ENCODE measurements at regions not wholly inside any gene's neighbourhood (a gene's known extent, or its start where the extent isn't known, plus 50 kb on each side); places are given as distances from the start of the nearest gene placed in this dataset.

DNA sequence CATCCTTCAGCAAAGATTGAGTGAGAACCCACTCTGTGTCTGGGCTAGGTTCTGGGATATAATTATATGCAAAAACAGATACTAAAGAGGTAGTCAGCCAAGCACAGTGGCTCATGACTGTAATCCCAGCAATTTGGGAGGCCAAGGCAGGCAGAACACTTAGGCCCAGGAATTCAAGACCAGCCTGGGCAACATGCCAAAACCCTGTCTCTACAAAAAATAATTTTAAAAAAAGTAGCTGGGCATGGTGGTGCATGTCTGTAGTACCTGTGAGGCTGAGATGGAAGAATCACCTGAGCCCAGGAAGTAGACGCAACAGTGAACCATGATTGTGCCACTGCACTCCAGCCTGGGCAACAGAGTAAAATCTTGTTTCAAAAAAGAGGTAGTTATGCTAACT is 237.5 kb upstream of the HMGA2 start:
- no peak for ATAC-seq (ENCODE audit: low FRiP score)
- DNase-seq: no peak
- no peak overlapping the region for H3K4me3 ChIP-seq (ENCODE audit: low read length in 2 of 2)
- H3K27me3 ChIP-seq (ENCODE audit: control insufficient read depth in 1 of 2, insufficient read depth in 2 of 2, low read length in 1 of 2): no peaks in the 10 kb centered on the region
- no peaks in the 10 kb centered on the region for H3K9me3 ChIP-seq (ENCODE audit: control insufficient read depth, low read length)
- 95 to 100% methylated on average over 1 of the region's 1 CpG for WGBS, 2 donors
- intact Hi-C loops (cut with DNase I): no loop called here
- no peaks in the 10 kb centered on the region for H3K4me1 ChIP-seq (ENCODE audit: control insufficient read depth in 1 of 2, insufficient read depth in 2 of 2, low read length in 2 of 2)
- H3K36me3 ChIP-seq (ENCODE audit: control insufficient read depth in 1 of 2, insufficient read depth in 2 of 2, low read length in 1 of 2): no peaks in the 10 kb centered on the region
- H3K27ac ChIP-seq (ENCODE audit: low read depth in 1 of 2, low read length in 2 of 2): no peak overlapping the region

DNA sequence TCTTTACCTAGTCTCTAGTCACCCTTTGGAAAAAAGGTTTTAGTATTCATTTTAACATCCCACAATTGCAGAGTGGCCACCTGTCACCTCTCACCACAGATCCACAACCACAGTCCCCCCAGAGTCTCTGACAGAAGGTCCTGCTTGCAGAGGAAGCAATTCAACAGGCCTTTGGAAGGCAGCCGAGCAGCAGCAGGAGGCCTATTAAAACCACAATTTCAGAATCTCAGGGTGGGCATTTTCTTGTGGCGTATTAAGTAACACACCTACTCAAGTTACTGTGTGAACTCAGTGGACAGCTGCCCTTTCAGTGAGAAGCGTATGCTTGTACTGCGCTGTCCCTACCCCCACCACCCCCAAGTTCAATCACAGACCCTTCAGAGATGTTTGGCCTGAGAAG is 234.0 kb upstream of the HMGA2 start:
- H3K4me3 ChIP-seq (ENCODE audit: low read length in 2 of 2): no peak overlapping the region
- H3K27ac ChIP-seq (ENCODE audit: low read depth in 1 of 2, low read length in 2 of 2): no peak overlapping the region
- DNase-seq (no peak), ATAC-seq (ENCODE audit: low FRiP score) (no peak)
- H3K27me3 ChIP-seq (ENCODE audit: control insufficient read depth in 1 of 2, insufficient read depth in 2 of 2, low read length in 1 of 2): no peaks in the 10 kb centered on the region
- intact Hi-C loops (cut with DNase I): no loop called here
- H3K4me1 ChIP-seq (ENCODE audit: control insufficient read depth in 1 of 2, insufficient read depth in 2 of 2, low read length in 2 of 2): no peaks in the 10 kb centered on the region
- 97 to 99% methylated on average over 4 of the region's 4 CpGs for WGBS, 2 donors
- no peaks in the 10 kb centered on the region for H3K36me3 ChIP-seq (ENCODE audit: control insufficient read depth in 1 of 2, insufficient read depth in 2 of 2, low read length in 1 of 2)
- no peaks in the 10 kb centered on the region for H3K9me3 ChIP-seq (ENCODE audit: control insufficient read depth, low read length)

DNA sequence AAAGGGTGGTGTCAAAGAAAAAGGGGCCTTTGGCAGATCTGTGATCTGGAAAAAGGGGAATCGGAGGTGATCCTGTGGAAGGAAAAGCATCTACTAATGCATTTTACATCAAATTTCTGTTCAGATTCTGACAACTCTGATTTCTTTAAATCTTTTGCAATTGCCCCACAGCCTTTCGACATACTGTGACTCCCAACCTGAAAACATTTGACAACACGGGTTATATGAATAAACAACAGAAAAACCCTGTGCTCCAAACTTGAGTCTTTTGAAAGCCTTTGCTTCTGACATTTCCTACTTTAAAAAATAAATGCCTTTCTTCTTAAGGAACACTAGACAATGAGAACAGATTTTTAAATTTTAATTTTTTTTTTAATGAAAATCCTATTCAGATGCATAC is 231.9 kb upstream of the HMGA2 start:
- ATAC-seq (ENCODE audit: low FRiP score) (no peak), DNase-seq (no peak)
- H3K36me3 ChIP-seq (ENCODE audit: control insufficient read depth in 1 of 2, insufficient read depth in 2 of 2, low read length in 1 of 2): no peaks in the 10 kb centered on the region
- H3K9me3 ChIP-seq (ENCODE audit: control insufficient read depth, low read length): no peaks in the 10 kb centered on the region
- no peak overlapping the region for H3K27ac ChIP-seq (ENCODE audit: low read depth in 1 of 2, low read length in 2 of 2)
- no peaks in the 10 kb centered on the region for H3K4me1 ChIP-seq (ENCODE audit: control insufficient read depth in 1 of 2, insufficient read depth in 2 of 2, low read length in 2 of 2)
- H3K4me3 ChIP-seq (ENCODE audit: low read length in 2 of 2): no peak overlapping the region
- 96 to 97% methylated on average over 3 of the region's 3 CpGs for WGBS, 2 donors
- no peaks in the 10 kb centered on the region for H3K27me3 ChIP-seq (ENCODE audit: control insufficient read depth in 1 of 2, insufficient read depth in 2 of 2, low read length in 1 of 2)
- intact Hi-C loops (cut with DNase I): no loop called here

DNA sequence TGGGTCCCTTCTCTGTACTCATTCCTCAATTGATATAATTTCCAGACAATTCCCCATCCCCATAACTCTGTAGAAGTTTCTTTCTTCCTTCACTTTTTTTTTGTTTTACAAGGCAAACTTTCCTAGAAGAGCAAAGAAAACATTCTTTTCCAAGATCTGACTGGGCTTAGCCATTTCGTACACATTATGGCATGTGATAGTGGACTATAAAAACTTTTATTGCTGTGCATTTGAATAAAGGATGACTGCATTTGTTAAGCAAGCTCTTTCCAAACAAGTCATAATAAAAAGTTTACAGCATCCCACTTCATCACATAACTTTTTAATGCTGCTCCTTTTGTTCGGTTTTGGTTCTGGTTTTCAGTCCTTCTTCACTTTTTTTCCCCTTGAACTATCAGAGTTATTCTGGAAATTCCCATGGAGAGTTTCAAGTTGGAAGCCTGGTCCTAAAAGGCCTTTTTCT is 231.0 kb upstream of the HMGA2 start:
- Histone ChIP-seq H3K27ac (ENCODE audit: low read depth in 1 of 2, low read length in 2 of 2) (no peak overlapping the region), H3K4me1 (ENCODE audit: control insufficient read depth in 1 of 2, insufficient read depth in 2 of 2, low read length in 2 of 2) (no peaks in the 10 kb centered on the region), H3K36me3 (ENCODE audit: control insufficient read depth in 1 of 2, insufficient read depth in 2 of 2, low read length in 1 of 2) (no peaks in the 10 kb centered on the region), H3K27me3 (ENCODE audit: control insufficient read depth in 1 of 2, insufficient read depth in 2 of 2, low read length in 1 of 2) (no peaks in the 10 kb centered on the region), H3K9me3 (ENCODE audit: control insufficient read depth, low read length) (no peaks in the 10 kb centered on the region), H3K4me3 (ENCODE audit: low read length in 2 of 2) (no peak overlapping the region)
- ATAC-seq (ENCODE audit: low FRiP score) (no peak), DNase-seq (no peak)
- intact Hi-C loops (cut with DNase I): no loop called here
- 37 to 44% methylated on average over 2 of the region's 2 CpGs for WGBS, 2 donors

DNA sequence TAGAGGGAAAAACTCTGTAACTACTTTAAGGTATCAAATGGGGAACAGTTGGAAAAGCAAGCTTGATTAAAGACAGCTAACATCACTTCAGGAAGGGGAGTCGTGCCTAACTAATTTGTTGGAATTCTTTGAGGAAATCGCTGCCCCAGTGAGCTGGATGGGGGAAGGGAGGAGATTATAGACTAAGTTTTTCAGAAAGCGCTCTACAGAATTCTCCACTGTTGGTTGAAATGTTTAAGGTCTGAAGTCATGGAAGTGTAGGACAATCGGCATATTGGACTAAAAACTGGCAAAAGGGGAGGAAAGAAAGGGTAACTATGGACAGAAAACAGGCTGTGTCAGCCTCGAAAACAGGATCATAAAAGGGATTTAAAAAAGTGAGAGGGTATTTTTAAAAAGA is 229.9 kb upstream of the HMGA2 start:
- Histone ChIP-seq H3K9me3 (ENCODE audit: control insufficient read depth, low read length) (no peaks in the 10 kb centered on the region), H3K36me3 (ENCODE audit: control insufficient read depth in 1 of 2, insufficient read depth in 2 of 2, low read length in 1 of 2) (no peaks in the 10 kb centered on the region), H3K27me3 (ENCODE audit: control insufficient read depth in 1 of 2, insufficient read depth in 2 of 2, low read length in 1 of 2) (no peaks in the 10 kb centered on the region), H3K4me1 (ENCODE audit: control insufficient read depth in 1 of 2, insufficient read depth in 2 of 2, low read length in 2 of 2) (no peaks in the 10 kb centered on the region), H3K4me3 (ENCODE audit: low read length in 2 of 2) (no peak overlapping the region), H3K27ac (ENCODE audit: low read depth in 1 of 2, low read length in 2 of 2) (no peak overlapping the region)
- ATAC-seq (ENCODE audit: low FRiP score) (no peak), DNase-seq (no peak)
- WGBS, 2 donors: 28 to 31% methylated on average over 5 of the region's 5 CpGs
- intact Hi-C loops (cut with DNase I): no loop called here

DNA sequence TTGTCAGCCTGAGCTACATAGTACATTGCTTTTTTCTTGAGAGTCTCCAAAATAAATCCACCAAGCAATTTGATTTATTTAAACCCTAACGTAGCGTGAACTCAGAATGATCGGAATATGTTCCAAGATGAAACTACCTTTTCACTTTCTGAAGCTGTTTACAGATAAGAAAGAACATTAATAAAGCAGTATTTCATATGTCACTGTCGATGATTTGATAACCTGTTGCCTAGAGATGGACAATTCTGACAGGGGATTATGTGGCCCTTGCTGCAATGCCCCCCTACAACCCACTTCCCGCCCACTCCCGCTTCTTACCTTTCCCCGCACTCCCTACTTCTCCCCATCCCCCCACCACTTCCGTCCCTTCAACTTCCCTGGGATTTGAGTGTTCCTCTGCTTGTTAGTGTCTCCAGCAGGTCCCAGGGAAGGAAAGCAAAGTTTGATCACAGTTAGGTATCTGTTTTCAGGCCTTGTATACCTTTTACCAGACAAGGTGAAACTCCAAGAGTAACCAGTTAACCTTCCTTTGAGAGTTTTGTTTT is 229.2 kb upstream of the HMGA2 start:
- intact Hi-C loops (cut with DNase I): no loop called here
- DNase-seq: no peak
- H3K9me3 ChIP-seq (ENCODE audit: control insufficient read depth, low read length): no peaks in the 10 kb centered on the region
- no peak overlapping the region for H3K27ac ChIP-seq (ENCODE audit: low read depth in 1 of 2, low read length in 2 of 2)
- WGBS, 2 donors: 83 to 84% methylated on average over 8 of the region's 8 CpGs
- no peaks in the 10 kb centered on the region for H3K27me3 ChIP-seq (ENCODE audit: control insufficient read depth in 1 of 2, insufficient read depth in 2 of 2, low read length in 1 of 2)
- no peaks in the 10 kb centered on the region for H3K36me3 ChIP-seq (ENCODE audit: control insufficient read depth in 1 of 2, insufficient read depth in 2 of 2, low read length in 1 of 2)
- no peak overlapping the region for H3K4me3 ChIP-seq (ENCODE audit: low read length in 2 of 2)
- H3K4me1 ChIP-seq (ENCODE audit: control insufficient read depth in 1 of 2, insufficient read depth in 2 of 2, low read length in 2 of 2): no peaks in the 10 kb centered on the region
- no peak for ATAC-seq (ENCODE audit: low FRiP score)

DNA sequence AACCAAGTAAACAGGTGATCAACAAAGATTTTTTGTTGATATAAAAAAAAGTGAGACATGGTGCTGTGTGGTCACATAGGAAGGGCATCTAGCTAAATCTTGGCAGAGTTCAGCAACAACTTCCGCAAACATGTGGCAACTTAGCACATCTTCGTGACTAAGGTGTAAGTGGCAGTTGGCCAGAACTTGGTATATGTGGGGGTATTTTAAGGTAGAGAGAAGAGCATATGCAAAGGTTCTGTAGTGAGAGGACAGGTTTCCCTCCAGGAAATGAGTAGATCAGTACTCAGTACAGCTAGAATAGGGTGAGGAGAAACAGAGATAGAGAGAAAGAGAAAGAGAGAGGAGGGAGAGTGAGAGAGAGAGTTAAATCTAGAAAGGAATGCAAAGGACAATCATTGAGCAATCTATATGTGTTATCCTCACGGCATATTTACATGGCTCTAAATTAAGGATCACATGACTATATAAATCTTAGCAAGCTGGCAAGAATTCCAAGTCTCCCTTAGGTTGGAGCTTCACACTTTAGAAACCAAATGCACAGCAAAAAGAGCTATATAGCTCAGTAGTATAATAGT is 227.7 kb upstream of the HMGA2 start:
- ATAC-seq (ENCODE audit: low FRiP score): no peak
- intact Hi-C loops (cut with DNase I): no loop called here
- no peak for DNase-seq
- no peaks in the 10 kb centered on the region for H3K36me3 ChIP-seq (ENCODE audit: control insufficient read depth in 1 of 2, insufficient read depth in 2 of 2, low read length in 1 of 2)
- H3K27me3 ChIP-seq (ENCODE audit: control insufficient read depth in 1 of 2, insufficient read depth in 2 of 2, low read length in 1 of 2): no peaks in the 10 kb centered on the region
- H3K27ac ChIP-seq (ENCODE audit: low read depth in 1 of 2, low read length in 2 of 2): no peak overlapping the region
- no peaks in the 10 kb centered on the region for H3K9me3 ChIP-seq (ENCODE audit: control insufficient read depth, low read length)
- WGBS, 2 donors: 89 to 91% methylated on average over 3 of the region's 3 CpGs
- no peak overlapping the region for H3K4me3 ChIP-seq (ENCODE audit: low read length in 2 of 2)
- no peaks in the 10 kb centered on the region for H3K4me1 ChIP-seq (ENCODE audit: control insufficient read depth in 1 of 2, insufficient read depth in 2 of 2, low read length in 2 of 2)

DNA sequence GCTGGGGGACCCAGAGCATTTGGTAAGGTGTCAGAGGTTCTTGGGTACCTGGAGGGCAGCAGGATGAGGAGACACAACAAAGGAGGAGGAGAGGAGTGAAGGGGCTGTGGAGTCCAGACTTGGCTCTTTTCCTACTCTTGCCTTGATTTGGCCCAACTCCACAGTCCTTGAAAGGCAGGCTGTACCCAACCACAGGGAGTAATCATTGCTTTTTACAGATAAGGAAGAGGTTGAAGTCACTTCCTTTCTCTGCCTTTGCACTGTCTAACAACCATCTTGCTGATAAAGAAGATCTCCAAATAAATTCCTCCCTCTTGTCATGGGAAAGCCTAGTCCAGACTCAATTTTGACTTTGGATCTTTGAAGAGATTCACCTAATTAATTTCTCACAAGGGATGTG is 226.8 kb upstream of the HMGA2 start:
- ATAC-seq (ENCODE audit: low FRiP score): no peak
- Histone ChIP-seq H3K9me3 (ENCODE audit: control insufficient read depth, low read length) (no peaks in the 10 kb centered on the region), H3K27me3 (ENCODE audit: control insufficient read depth in 1 of 2, insufficient read depth in 2 of 2, low read length in 1 of 2) (no peaks in the 10 kb centered on the region), H3K27ac (ENCODE audit: low read depth in 1 of 2, low read length in 2 of 2) (no peak overlapping the region), H3K4me1 (ENCODE audit: control insufficient read depth in 1 of 2, insufficient read depth in 2 of 2, low read length in 2 of 2) (no peaks in the 10 kb centered on the region), H3K36me3 (ENCODE audit: control insufficient read depth in 1 of 2, insufficient read depth in 2 of 2, low read length in 1 of 2) (no peaks in the 10 kb centered on the region), H3K4me3 (ENCODE audit: low read length in 2 of 2) (no peak overlapping the region)
- no peak for DNase-seq
- intact Hi-C loops (cut with DNase I): no loop called here

DNA sequence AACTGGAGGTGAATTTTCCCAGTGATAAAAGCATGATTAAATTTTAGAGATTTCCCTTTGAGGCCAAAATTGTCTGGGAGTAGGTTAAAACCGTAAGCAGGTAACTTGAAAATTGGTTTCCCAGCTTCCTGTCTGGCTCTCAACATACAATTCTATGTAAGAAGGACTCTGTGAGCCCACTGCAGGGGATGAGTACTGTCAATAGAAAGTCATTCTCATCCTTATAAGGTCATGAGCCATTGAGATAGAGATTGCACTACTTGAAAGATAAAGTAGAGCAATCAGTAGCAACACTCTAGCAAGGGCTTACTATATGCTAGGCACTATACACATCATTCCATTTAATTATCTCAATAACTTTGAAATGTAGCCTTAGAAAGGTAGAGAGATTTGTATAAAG is 225.6 kb upstream of the HMGA2 start:
- H3K36me3 ChIP-seq (ENCODE audit: control insufficient read depth in 1 of 2, insufficient read depth in 2 of 2, low read length in 1 of 2): no peaks in the 10 kb centered on the region
- no peaks in the 10 kb centered on the region for H3K9me3 ChIP-seq (ENCODE audit: control insufficient read depth, low read length)
- H3K4me1 ChIP-seq (ENCODE audit: control insufficient read depth in 1 of 2, insufficient read depth in 2 of 2, low read length in 2 of 2): peaks cover 2 to 3% of the 10 kb centered on the region in 2 donors
- 91 to 99% methylated on average over 1 of the region's 1 CpG for WGBS, 2 donors
- intact Hi-C loops (cut with DNase I): no loop called here
- no peak overlapping the region for H3K27ac ChIP-seq (ENCODE audit: low read depth in 1 of 2, low read length in 2 of 2)
- DNase-seq: no peak
- no peaks in the 10 kb centered on the region for H3K27me3 ChIP-seq (ENCODE audit: control insufficient read depth in 1 of 2, insufficient read depth in 2 of 2, low read length in 1 of 2)
- ATAC-seq (ENCODE audit: low FRiP score): no peak
- no peak overlapping the region for H3K4me3 ChIP-seq (ENCODE audit: low read length in 2 of 2)
